ENCODE measurements at regions not wholly inside any gene's neighbourhood (a gene's known extent, or its start where the extent isn't known, plus 50 kb on each side); places are given as distances from the start of the nearest gene placed in this dataset.
A peak's percentile ranks its signal among the peaks of the same experiment; 100 is the strongest.

- TF ChIP-seq POLR2A (IDR thresholded peaks at IDR 0.05; ENCODE audit: low read length) = no peak
- TF ChIP-seq GATA1 (IDR thresholded peaks at IDR 0.05; ENCODE audit: low read depth, low read length) = no peak
- no peak for DNase-seq
Observed at GRCh38 chr20:50301712-50302111, 111.1 kb downstream of the CEBPB start.

GRCh38 chr20:50302341-50303057, 111.9 kb downstream of the CEBPB start:
- no peak for DNase-seq
- TF ChIP-seq POLR2A (IDR thresholded peaks at IDR 0.05; ENCODE audit: low read length) = no peak
- TF ChIP-seq GATA1 (IDR thresholded peaks at IDR 0.05; ENCODE audit: low read depth, low read length) = no peak

- TF ChIP-seq GATA1 (IDR thresholded peaks at IDR 0.05; ENCODE audit: low read depth, low read length) (no peak), POLR2A (IDR thresholded peaks at IDR 0.05; ENCODE audit: low read length) (no peak)
Observed at GRCh38 chr20:50303573-50304500, 113.2 kb downstream of the CEBPB start.

GRCh38 chr20:50304501-50304856, 113.8 kb downstream of the CEBPB start:
- TF ChIP-seq POLR2A (IDR thresholded peaks at IDR 0.05; ENCODE audit: low read length) = no peak
- no peak for TF ChIP-seq GATA1 (IDR thresholded peaks at IDR 0.05; ENCODE audit: low read depth, low read length)
- no peak for DNase-seq

More at GRCh38 chr20:50303573-50304500, 113.2 kb downstream of the CEBPB start:
- peak; percentile 39 to 62 for DNase-seq

- DNase-seq = no peak
- no peak for TF ChIP-seq POLR2A (IDR thresholded peaks at IDR 0.05; ENCODE audit: low read length)
- TF ChIP-seq GATA1 (IDR thresholded peaks at IDR 0.05; ENCODE audit: low read depth, low read length) = no peak
Observed at GRCh38 chr20:50304923-50305635, 114.4 kb downstream of the CEBPB start.

GRCh38 chr20:50305636-50306477, 115.2 kb downstream of the CEBPB start:
- TF ChIP-seq POLR2A (IDR thresholded peaks at IDR 0.05; ENCODE audit: low read length) (no peak), GATA1 (IDR thresholded peaks at IDR 0.05; ENCODE audit: low read depth, low read length) (no peak)
- DNase-seq = no peak

- TF ChIP-seq POLR2A (IDR thresholded peaks at IDR 0.05; ENCODE audit: low read length) (no peak), GATA1 (IDR thresholded peaks at IDR 0.05; ENCODE audit: low read depth, low read length) (no peak)
- no peak for DNase-seq
Observed at GRCh38 chr20:50306478-50307423, 116.1 kb downstream of the CEBPB start.

GRCh38 chr20:50308166-50308512, 117.5 kb downstream of the CEBPB start:
- peak; percentile 29 to 58 for DNase-seq
- TF ChIP-seq POLR2A (IDR thresholded peaks at IDR 0.05; ENCODE audit: low read length) (no peak), GATA1 (IDR thresholded peaks at IDR 0.05; ENCODE audit: low read depth, low read length) (no peak)

GRCh38 chr20:50308513-50309279, 118.1 kb downstream of the CEBPB start:
- no peak for TF ChIP-seq POLR2A (IDR thresholded peaks at IDR 0.05; ENCODE audit: low read length)
- TF ChIP-seq GATA1 (IDR thresholded peaks at IDR 0.05; ENCODE audit: low read depth, low read length) = no peak

GRCh38 chr20:50309280-50309763, 118.7 kb downstream of the CEBPB start:
- no peak for DNase-seq
- no peak for TF ChIP-seq POLR2A (IDR thresholded peaks at IDR 0.05; ENCODE audit: low read length)
- TF ChIP-seq GATA1 (IDR thresholded peaks at IDR 0.05; ENCODE audit: low read depth, low read length) = no peak

More at GRCh38 chr20:50308513-50309279, 118.1 kb downstream of the CEBPB start:
- DNase-seq = peak; percentile 29 to 58
